MM.1S (cell line): ENCODE measurements at regions not wholly inside any gene's neighbourhood (a gene's known extent, or its start where the extent isn't known, plus 50 kb on each side); places are given as distances from the start of the nearest gene placed in this dataset.

ENCODE experiments used
- EZH2phosphoT487 ChIP-seq: fragments of 300-600 bp; sonication (generic); IDR thresholded peaks from 2 replicates; pipeline ENCODE4 v1.6.1; 2018; ENCODE audit warnings: antibody characterized with exemption, low read length
- TF ChIP-seq, protein P1 (sequence below): fragments of 300-600 bp; sonication (generic); IDR thresholded peaks from 2 replicates; pipeline ENCODE4 v1.5.1; 2016; ENCODE audit warnings: antibody characterized with exemption, low read length, mixed read lengths

DNA sequence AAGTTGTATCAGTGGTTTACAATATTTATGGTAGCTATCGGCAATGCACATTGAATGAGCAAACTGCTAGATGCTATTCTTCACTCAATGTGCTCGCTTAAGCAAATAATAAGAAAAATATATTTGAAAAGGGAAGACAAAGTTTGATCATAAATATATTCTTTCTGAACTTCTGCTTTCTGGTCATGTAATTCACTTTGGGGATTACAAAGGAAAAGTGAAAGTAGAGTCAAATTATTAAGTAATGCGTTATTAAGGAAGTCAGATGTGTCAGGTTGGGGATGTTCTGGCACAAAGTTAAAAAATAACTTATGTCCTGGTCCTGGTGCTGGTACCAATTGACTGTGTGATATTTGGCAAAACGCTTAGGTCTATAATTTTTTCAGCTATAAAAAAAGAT, 98.0 kb upstream of the TRIM77 start:
- TF ChIP-seq, protein P1, sequence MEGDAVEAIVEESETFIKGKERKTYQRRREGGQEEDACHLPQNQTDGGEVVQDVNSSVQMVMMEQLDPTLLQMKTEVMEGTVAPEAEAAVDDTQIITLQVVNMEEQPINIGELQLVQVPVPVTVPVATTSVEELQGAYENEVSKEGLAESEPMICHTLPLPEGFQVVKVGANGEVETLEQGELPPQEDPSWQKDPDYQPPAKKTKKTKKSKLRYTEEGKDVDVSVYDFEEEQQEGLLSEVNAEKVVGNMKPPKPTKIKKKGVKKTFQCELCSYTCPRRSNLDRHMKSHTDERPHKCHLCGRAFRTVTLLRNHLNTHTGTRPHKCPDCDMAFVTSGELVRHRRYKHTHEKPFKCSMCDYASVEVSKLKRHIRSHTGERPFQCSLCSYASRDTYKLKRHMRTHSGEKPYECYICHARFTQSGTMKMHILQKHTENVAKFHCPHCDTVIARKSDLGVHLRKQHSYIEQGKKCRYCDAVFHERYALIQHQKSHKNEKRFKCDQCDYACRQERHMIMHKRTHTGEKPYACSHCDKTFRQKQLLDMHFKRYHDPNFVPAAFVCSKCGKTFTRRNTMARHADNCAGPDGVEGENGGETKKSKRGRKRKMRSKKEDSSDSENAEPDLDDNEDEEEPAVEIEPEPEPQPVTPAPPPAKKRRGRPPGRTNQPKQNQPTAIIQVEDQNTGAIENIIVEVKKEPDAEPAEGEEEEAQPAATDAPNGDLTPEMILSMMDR: no peak
- TF ChIP-seq EZH2phosphoT487: no peak
